ENCODE measurements at regions not wholly inside any gene's neighbourhood (a gene's known extent, or its start where the extent isn't known, plus 50 kb on each side); places are given as distances from the start of the nearest gene placed in this dataset.

- H3K36me3 ChIP-seq (replicated peaks; ENCODE audit: insufficient read depth, low read length), result no peaks in the 10 kb centered on the region
- no peaks in the 10 kb centered on the region for H4K20me1 ChIP-seq (ENCODE audit: insufficient read depth, low read length)
- no peaks in the 10 kb centered on the region for H3K9me2 ChIP-seq (replicated peaks; ENCODE audit: insufficient read depth, low read length)
- no peaks in the 10 kb centered on the region for H3F3A ChIP-seq (ENCODE audit: insufficient read depth, low read length)
- no peak overlapping the region for H3K4me2 ChIP-seq (ENCODE audit: low read depth, low read length)
- H3K9ac ChIP-seq (ENCODE audit: low read length), result no peak overlapping the region
- H3K9me3 ChIP-seq (replicated peaks; ENCODE audit: insufficient read depth, low read length), result no peaks in the 10 kb centered on the region
- H3K4me3 ChIP-seq (ENCODE audit: low read length), result no peak overlapping the region
- H3K27me3 ChIP-seq (replicated peaks; ENCODE audit: insufficient read depth, low read length), result no peaks in the 10 kb centered on the region
- H3K27ac ChIP-seq (ENCODE audit: low read length), result no peak overlapping the region
- TF ChIP-seq CTCF (IDR thresholded peaks at IDR 0.05; ENCODE audit: low read length), result no peak
- no peaks in the 10 kb centered on the region for H3K79me2 ChIP-seq (ENCODE audit: low read length)
- no peak for DNase-seq
- H3K4me1 ChIP-seq (ENCODE audit: low read length), result no peaks in the 10 kb centered on the region
- H2AFZ ChIP-seq (ENCODE audit: low read length), result no peak overlapping the region
These were observed 56.6 kb upstream of the SPATA13 start for GRCh38 chr13:24103782-24104372.

GRCh38 chr13:24104723-24105122, 55.8 kb upstream of the SPATA13 start:
- Histone ChIP-seq H4K20me1 (ENCODE audit: insufficient read depth, low read length) (no peaks in the 10 kb centered on the region), H3K9ac (ENCODE audit: low read length) (no peak overlapping the region), H3K4me3 (ENCODE audit: low read length) (no peak overlapping the region), H3K27ac (ENCODE audit: low read length) (no peak overlapping the region), H3K27me3 (replicated peaks; ENCODE audit: insufficient read depth, low read length) (no peaks in the 10 kb centered on the region), H3K36me3 (replicated peaks; ENCODE audit: insufficient read depth, low read length) (no peaks in the 10 kb centered on the region), H2AFZ (ENCODE audit: low read length) (no peak overlapping the region), H3F3A (ENCODE audit: insufficient read depth, low read length) (no peaks in the 10 kb centered on the region), H3K9me3 (replicated peaks; ENCODE audit: insufficient read depth, low read length) (no peaks in the 10 kb centered on the region), H3K4me2 (ENCODE audit: low read depth, low read length) (no peak overlapping the region), H3K79me2 (ENCODE audit: low read length) (no peaks in the 10 kb centered on the region), H3K4me1 (ENCODE audit: low read length) (no peaks in the 10 kb centered on the region), H3K9me2 (replicated peaks; ENCODE audit: insufficient read depth, low read length) (no peaks in the 10 kb centered on the region)
- TF ChIP-seq EZH2 (optimal IDR thresholded peaks at IDR 0.05; ENCODE audit: low read depth, low read length), result no peak
- no peak for TF ChIP-seq EZH2phosphoT487 (IDR thresholded peaks at IDR 0.05; ENCODE audit: low read length)
- no peak for TF ChIP-seq CTCF (IDR thresholded peaks at IDR 0.05; ENCODE audit: low read length)
- DNase-seq, result no peak

- no peaks in the 10 kb centered on the region for H3K27me3 ChIP-seq (replicated peaks; ENCODE audit: insufficient read depth, low read length)
- H2AFZ ChIP-seq (ENCODE audit: low read length), result no peak overlapping the region
- H3K4me2 ChIP-seq (ENCODE audit: low read depth, low read length), result no peak overlapping the region
- no peaks in the 10 kb centered on the region for H3K79me2 ChIP-seq (ENCODE audit: low read length)
- no peaks in the 10 kb centered on the region for H3K9me2 ChIP-seq (replicated peaks; ENCODE audit: insufficient read depth, low read length)
- no peaks in the 10 kb centered on the region for H4K20me1 ChIP-seq (ENCODE audit: insufficient read depth, low read length)
- no peak for DNase-seq
- H3K9ac ChIP-seq (ENCODE audit: low read length), result no peak overlapping the region
- no peak overlapping the region for H3K27ac ChIP-seq (ENCODE audit: low read length)
- H3K4me1 ChIP-seq (ENCODE audit: low read length), result no peaks in the 10 kb centered on the region
- no peak overlapping the region for H3K4me3 ChIP-seq (ENCODE audit: low read length)
- no peaks in the 10 kb centered on the region for H3K9me3 ChIP-seq (replicated peaks; ENCODE audit: insufficient read depth, low read length)
- TF ChIP-seq EZH2phosphoT487 (IDR thresholded peaks at IDR 0.05; ENCODE audit: low read length), result no peak
- no peak for TF ChIP-seq EZH2 (optimal IDR thresholded peaks at IDR 0.05; ENCODE audit: low read depth, low read length)
- TF ChIP-seq CTCF (IDR thresholded peaks at IDR 0.05; ENCODE audit: low read length), result no peak
- H3F3A ChIP-seq (ENCODE audit: insufficient read depth, low read length), result no peaks in the 10 kb centered on the region
- H3K36me3 ChIP-seq (replicated peaks; ENCODE audit: insufficient read depth, low read length), result no peaks in the 10 kb centered on the region
These were observed 54.1 kb upstream of the SPATA13 start for GRCh38 chr13:24106429-24106828.

All from MM.1S (cell line).